Colonic mucosa (tissue), 4 donors: ENCODE measurements at regions not wholly inside any gene's neighbourhood (a gene's known extent, or its start where the extent isn't known, plus 50 kb on each side); places are given as distances from the start of the nearest gene placed in this dataset.

Experiments
- DNase-seq: peaks from one replicate; pipeline ENCODE4 v3.0.0-alpha.2; 2020
- H3K27ac ChIP-seq: fragments of 200-600 bp; one replicate; pipeline ENCODE4 v1.8.0; 2021
- H3K27me3 ChIP-seq: fragments of 200-600 bp; one replicate; pipeline ENCODE4 v1.8.0; 2021
- H3K36me3 ChIP-seq: fragments of 200-600 bp; one replicate; pipeline ENCODE4 v1.8.0; 2021
- H3K4me1 ChIP-seq: fragments of 200-600 bp; one replicate; pipeline ENCODE4 v1.8.0; 2021; ENCODE audit warnings: mild to moderate bottlenecking
- H3K4me3 ChIP-seq: fragments of 200-600 bp; one replicate; pipeline ENCODE4 v1.8.0; 2021
- H3K9ac ChIP-seq, 2 donors: one replicate each; pipeline ENCODE4 v1.7.0; 2013; ENCODE audit warnings: control low read depth in 2 of 2, low read depth in 2 of 2, low read length in 2 of 2
- H3K9me3 ChIP-seq: fragments of 200-600 bp; one replicate; pipeline ENCODE4 v1.8.0; 2021
- CTCF ChIP-seq: fragments of 200-600 bp; IDR thresholded peaks from one replicate; pipeline ENCODE4 v1.8.0; 2022; ENCODE audit warnings: antibody characterized with exemption, mild to moderate bottlenecking
- intact Hi-C: fragments of 100-400 bp; cut with DNase I; formaldehyde crosslinking; loops from one replicate; pipeline ENCODE4 v1.14.1; 2022
- donor health status: healthy.
- donor health status: DM: no; HTN: no; CAD: no.
- donor health status: DM: no; HTN: no; CAD: no.

GRCh38 chr1:10888291-10888690 lies 91.8 kb upstream of the CASZ1 start:
- Histone ChIP-seq H3K27ac (no peak overlapping the region), H3K27me3 (peaks cover 22% of the 10 kb centered on the region), H3K36me3 (no peaks in the 10 kb centered on the region), H3K9ac (no peak overlapping the region), H3K9me3 (no peaks in the 10 kb centered on the region), H3K4me3 (no peak overlapping the region), H3K4me1 (no peaks in the 10 kb centered on the region)
- DNase-seq, result no peak
- TF ChIP-seq CTCF, result no peak
- intact Hi-C loops, result no loop called here

DNA sequence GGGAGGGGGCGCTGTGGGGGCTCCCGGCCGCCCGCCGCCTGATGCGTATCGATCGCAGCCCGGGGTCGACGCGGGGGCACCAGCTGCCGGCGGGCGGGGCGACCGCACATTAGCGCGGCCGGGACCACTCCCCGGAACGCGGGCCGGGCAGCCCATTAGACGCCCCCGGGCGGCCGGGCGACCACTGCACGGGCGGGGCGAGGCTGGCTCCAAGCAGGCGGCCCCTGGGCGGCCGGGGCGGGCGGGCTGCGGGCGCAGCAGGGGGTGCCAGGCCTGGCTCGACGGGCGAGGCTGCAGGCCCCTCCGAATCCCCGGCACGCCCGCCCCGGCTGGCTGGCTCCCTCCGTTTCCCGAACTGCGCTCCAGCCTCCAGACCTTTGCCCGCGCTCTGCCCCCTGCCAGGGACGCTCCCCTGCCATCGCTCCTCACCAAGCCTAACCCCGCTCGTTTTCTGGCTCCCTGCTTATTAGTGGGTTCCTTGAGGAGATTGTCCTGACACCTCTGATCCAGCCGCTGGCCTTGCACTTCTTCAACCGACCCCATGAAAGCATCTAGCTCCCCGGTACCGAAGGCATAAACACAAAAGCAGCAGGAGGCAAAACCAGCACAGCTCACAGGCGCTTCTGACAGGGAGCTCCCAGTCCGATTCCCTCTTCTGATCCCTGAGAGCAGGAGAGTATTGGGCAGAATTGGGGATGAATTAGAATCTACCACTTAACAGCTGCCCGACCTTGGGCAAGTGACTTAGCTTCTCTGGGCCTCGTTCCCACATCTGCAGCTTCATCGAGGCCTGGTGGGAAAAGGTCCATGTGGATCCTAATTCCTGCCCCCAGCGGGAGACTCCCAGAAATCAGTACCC lies 92.6 kb upstream of the CASZ1 start:
- DNase-seq, result no peak
- H3K36me3 ChIP-seq, result no peaks in the 10 kb centered on the region
- H3K4me3 ChIP-seq, result no peak overlapping the region
- no peaks in the 10 kb centered on the region for H3K4me1 ChIP-seq
- intact Hi-C loops, result no loop called here
- peaks cover 22% of the 10 kb centered on the region for H3K27me3 ChIP-seq
- H3K27ac ChIP-seq, result no peak overlapping the region
- TF ChIP-seq CTCF, result no peak
- no peak overlapping the region for H3K9ac ChIP-seq
- H3K9me3 ChIP-seq, result no peaks in the 10 kb centered on the region

DNA sequence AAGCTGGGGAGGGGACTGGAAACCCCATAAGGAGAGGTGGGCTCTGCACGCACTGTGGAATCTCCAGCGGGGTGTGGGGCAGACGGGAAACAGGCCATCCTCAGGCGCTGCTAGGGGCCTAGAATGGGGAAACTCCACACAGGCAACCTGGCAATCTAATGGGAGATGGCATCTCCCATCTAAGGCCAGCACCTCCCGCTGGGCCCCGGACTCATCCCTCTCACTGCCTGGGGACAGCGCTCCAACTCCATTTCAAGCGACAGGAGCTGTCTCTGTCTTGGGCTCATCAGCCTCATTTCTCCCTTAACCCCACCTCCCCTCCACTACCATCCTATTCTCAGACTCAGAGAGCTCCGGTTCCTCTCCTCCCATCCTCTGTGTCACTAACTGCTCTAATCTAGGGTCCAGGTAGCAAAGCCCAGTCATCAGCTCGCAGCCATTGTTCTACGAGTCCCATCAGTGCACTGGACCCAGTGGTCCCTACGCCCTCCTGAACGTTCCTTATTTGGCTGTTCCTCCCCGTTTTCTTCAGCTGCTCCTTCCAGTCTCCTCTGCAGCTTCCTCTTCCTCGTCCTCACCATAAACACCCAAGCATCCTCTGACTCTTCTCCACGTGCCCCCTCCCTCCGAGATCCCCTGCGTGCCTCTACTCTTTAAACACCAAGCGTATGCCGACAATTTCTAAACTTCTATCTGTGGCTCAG lies 93.4 kb upstream of the CASZ1 start:
- DNase-seq, result no peak
- H3K9ac ChIP-seq, result no peak overlapping the region
- no peak overlapping the region for H3K27ac ChIP-seq
- intact Hi-C loops, result no loop called here
- no peak overlapping the region for H3K4me3 ChIP-seq
- H3K9me3 ChIP-seq, result no peaks in the 10 kb centered on the region
- H3K36me3 ChIP-seq, result no peaks in the 10 kb centered on the region
- TF ChIP-seq CTCF, result no peak
- no peaks in the 10 kb centered on the region for H3K4me1 ChIP-seq
- H3K27me3 ChIP-seq, result peaks cover 22% of the 10 kb centered on the region

DNA sequence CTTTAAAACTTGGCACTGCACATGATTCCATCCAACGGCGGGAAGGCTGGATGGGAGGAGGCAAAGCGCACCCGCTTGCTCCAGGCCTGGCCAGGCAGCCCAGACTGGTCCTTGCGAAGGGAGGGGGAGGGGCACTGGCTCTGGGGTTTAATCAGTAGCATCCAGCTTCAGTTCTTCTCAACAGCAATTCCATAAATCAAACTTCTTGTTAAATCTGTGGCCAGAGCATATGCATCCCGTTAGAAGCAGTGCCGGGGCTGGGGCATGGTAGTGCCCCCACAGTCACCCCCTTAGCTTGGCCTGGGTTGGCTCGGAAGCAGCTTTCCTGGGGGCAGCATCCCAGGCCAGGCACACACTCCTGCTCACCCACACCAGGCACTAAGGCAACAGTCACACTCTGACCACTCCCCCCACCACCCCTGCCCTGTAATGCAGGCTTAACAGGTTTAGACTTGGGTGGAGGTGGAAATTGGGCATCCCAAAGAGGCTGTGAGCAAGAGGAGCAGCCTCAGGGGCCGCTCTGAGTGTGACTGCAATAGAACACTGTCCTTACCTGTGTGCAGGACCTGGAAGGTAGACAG lies 94.1 kb upstream of the CASZ1 start:
- H3K4me3 ChIP-seq, result no peak overlapping the region
- TF ChIP-seq CTCF, result no peak
- H3K4me1 ChIP-seq, result no peaks in the 10 kb centered on the region
- DNase-seq, result no peak
- no peak overlapping the region for H3K27ac ChIP-seq
- H3K9me3 ChIP-seq, result no peaks in the 10 kb centered on the region
- intact Hi-C loops, result no loop called here
- H3K27me3 ChIP-seq, result peaks cover 22% of the 10 kb centered on the region
- no peak overlapping the region for H3K9ac ChIP-seq
- no peaks in the 10 kb centered on the region for H3K36me3 ChIP-seq

DNA sequence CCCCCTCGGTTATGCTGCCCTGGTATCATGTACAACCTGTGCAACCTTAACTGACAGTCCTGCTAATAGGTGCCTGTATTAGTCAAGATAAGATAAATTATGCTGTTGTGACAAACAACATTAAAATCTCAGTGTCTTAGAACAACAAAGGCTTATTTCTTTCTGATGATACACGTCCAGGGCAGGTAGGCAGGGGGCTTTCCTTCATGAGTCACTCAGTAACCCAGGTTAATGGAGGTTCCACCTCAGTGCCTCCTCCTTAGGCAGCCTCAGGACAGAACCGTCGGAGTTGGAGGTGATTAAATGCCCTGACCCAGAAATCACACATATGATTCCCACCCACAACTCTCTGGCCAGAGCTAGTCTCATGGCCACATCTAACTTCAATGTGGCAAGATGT lies 94.6 kb upstream of the CASZ1 start:
- no peak for TF ChIP-seq CTCF
- no peak overlapping the region for H3K4me3 ChIP-seq
- H3K27me3 ChIP-seq, result peaks cover 22% of the 10 kb centered on the region
- H3K4me1 ChIP-seq, result no peaks in the 10 kb centered on the region
- no peak for DNase-seq
- H3K27ac ChIP-seq, result no peak overlapping the region
- no peak overlapping the region for H3K9ac ChIP-seq
- H3K36me3 ChIP-seq, result no peaks in the 10 kb centered on the region
- no peaks in the 10 kb centered on the region for H3K9me3 ChIP-seq
- intact Hi-C loops, result no loop called here
